IPS DF 6.9 (cell line): ENCODE measurements at regions not wholly inside any gene's neighbourhood (a gene's known extent, or its start where the extent isn't known, plus 50 kb on each side); places are given as distances from the start of the nearest gene placed in this dataset.

Source experiments
- DNase-seq: peaks from one replicate; pipeline ENCODE4 v3.0.0-alpha.2; 2013; ENCODE audit warnings: low read depth, low spot score
- H3K27ac ChIP-seq: one replicate; pipeline ENCODE4 v1.5.1; 2013; ENCODE audit warnings: low read length, control low read depth
- H3K27me3 ChIP-seq: 2 replicates; pipeline ENCODE4 v1.6.1; 2013; ENCODE audit warnings: mild to moderate bottlenecking, low read length; ENCODE audit not compliant: control insufficient read depth, insufficient read depth
- H3K36me3 ChIP-seq: 2 replicates; pipeline ENCODE4 v1.6.1; 2013; ENCODE audit warnings: low read length; ENCODE audit not compliant: control insufficient read depth, insufficient read depth
- H3K4me1 ChIP-seq: 2 replicates; pipeline ENCODE4 v1.6.1; 2013; ENCODE audit warnings: low read length; ENCODE audit not compliant: control insufficient read depth, insufficient read depth
- H3K4me3 ChIP-seq: 2 replicates; pipeline ENCODE4 v1.5.1; 2013; ENCODE audit warnings: mild to moderate bottlenecking, low read length
- H3K9me3 ChIP-seq: 2 replicates; pipeline ENCODE4 v1.6.1; 2013; ENCODE audit warnings: low read length, inconsistent platforms; ENCODE audit not compliant: control insufficient read depth, insufficient read depth
- WGBS: extraction: QIAGEN DNeasy Blood & Tissue Kit; methylation state at CpG from one replicate; pipeline ENCODE4 v1.1.7; 2013; ENCODE audit warnings: mixed read lengths, missing lambda C conversion rate; ENCODE audit not compliant: insufficient read length, insufficient coverage; 5-methylcytosine and 5-hydroxymethylcytosine counted together

DNA sequence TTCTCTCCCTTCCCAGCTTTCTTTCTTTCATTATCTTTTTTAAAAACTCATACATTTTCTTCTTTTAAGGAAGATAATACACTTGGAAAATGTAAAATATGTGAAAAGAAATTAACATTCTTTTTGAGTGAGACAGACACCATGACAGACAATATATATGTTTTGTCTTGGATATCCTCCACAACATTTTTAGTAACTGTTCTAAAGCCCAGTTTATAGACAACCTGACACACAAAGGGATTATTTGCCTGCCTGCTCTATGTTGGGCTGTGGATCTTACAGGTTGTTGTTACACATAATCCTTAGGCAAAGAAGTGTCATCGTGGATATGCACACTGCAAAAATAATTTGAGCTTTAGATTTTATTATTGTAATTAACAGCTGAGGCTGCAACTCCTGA is 301.4 kb upstream of the PDGFD start:
- no peaks in the 10 kb centered on the region for H3K9me3 ChIP-seq
- H3K27me3 ChIP-seq, result no peaks in the 10 kb centered on the region
- DNase-seq, result no peak
- no CpG with 5 or more reads among the region's 1 CpG for WGBS
- H3K4me1 ChIP-seq, result no peaks in the 10 kb centered on the region
- H3K27ac ChIP-seq, result no peak overlapping the region
- H3K4me3 ChIP-seq, result no peak overlapping the region
- H3K36me3 ChIP-seq, result no peaks in the 10 kb centered on the region

DNA sequence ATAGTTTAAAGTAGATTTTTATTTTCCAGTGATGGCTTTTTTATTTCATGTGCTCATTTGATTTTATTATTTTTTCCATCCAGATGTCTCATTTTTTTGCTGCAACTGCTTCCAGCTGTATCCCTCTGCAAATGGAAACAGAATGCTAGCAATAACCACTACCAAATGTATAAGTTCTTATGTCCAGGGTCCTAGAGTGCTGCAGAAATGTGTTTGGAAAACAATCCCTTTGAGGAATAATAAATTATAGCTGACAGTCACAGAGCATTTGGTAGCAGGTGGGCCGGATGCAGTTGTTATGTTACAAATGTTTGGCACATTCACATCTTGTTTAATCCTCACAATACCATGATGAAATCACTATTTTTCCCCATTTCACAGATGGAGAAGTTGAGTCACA is 300.7 kb upstream of the PDGFD start:
- H3K4me3 ChIP-seq, result no peak overlapping the region
- WGBS, result no CpG with 5 or more reads among the region's 1 CpG
- no peak overlapping the region for H3K27ac ChIP-seq
- no peaks in the 10 kb centered on the region for H3K9me3 ChIP-seq
- no peaks in the 10 kb centered on the region for H3K36me3 ChIP-seq
- no peak for DNase-seq
- no peaks in the 10 kb centered on the region for H3K27me3 ChIP-seq
- no peaks in the 10 kb centered on the region for H3K4me1 ChIP-seq

DNA sequence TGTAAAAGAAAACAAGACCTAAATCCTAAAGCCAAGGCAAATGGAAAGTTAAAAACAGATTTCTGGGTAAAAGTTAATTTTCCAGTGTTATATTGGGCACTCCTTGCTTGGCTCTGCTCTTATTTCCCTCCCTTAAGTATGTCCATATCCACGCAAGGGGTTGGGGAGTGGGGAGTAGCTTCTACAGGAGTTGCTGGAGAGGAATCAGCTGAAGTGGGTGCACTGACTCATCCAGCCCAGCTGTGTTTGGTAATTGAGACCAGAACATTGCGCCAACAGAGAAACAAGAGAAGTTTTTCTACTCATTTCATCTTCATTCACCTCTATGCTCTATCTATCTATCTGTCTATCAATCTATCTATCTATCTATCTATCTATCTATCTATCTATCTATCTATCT is 298.4 kb upstream of the PDGFD start:
- Histone ChIP-seq H3K4me1 (no peaks in the 10 kb centered on the region), H3K27me3 (no peaks in the 10 kb centered on the region), H3K27ac (no peak overlapping the region), H3K36me3 (no peaks in the 10 kb centered on the region), H3K9me3 (no peaks in the 10 kb centered on the region), H3K4me3 (no peak overlapping the region)
- no CpG with 5 or more reads among the region's 2 CpGs for WGBS
- DNase-seq, result no peak

DNA sequence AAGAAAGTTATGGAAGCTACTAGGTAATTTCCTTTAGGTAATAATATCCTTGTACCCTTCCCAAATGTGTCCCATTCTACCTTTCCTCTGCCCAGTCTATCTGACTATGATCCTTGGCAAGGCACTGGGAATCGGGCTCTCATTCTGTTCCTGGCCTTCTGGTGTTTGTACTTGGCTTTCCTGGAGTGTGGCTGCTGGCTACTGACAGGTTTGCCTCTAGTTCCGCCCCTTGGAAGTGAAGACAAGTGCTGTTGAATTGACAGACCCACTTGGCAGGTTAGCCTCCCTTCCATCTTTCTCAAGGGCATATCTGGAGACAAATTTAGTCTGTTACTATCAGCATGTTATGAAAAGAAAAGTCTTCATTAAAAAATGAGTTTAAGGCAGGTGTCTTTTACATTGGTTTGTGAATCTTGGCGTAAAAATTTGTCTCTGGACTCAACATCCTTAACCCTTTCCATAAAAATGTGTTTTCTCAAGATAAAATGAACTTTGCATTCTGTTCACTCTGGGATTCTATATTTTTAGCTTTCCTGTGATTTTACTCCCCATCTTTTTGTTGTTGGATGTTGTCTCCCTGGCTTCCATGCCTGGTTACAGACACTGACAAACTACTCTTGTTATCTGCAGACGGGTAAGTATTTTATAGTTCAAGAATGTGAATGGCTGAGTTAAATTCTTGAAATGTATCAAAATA is 287.4 kb upstream of the PDGFD start:
- no CpG with 5 or more reads among the region's 4 CpGs for WGBS
- no peak overlapping the region for H3K4me3 ChIP-seq
- H3K36me3 ChIP-seq, result no peaks in the 10 kb centered on the region
- no peak for DNase-seq
- H3K9me3 ChIP-seq, result no peaks in the 10 kb centered on the region
- H3K27ac ChIP-seq, result no peak overlapping the region
- H3K4me1 ChIP-seq, result no peaks in the 10 kb centered on the region
- no peaks in the 10 kb centered on the region for H3K27me3 ChIP-seq

DNA sequence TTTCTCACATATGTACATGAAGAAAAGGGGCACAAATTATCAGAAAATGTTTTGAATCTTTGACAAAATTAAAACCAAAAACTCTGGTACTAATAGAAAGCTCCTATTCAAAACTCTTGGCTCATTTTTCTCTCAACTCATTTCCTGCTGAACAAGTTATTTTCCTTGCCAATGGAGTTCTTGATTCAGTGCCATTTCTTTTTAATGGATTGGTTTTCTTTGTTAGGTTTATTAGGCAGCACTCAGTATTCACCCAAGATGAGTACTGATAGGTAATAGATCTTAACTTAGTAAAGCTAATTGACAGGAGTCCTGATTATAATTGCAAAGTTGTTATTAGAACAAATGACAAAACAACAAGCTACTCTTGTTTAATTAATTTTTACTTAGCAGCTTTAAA is 279.4 kb upstream of the PDGFD start:
- no peaks in the 10 kb centered on the region for H3K9me3 ChIP-seq
- no peak for DNase-seq
- H3K4me3 ChIP-seq, result no peak overlapping the region
- H3K36me3 ChIP-seq, result no peaks in the 10 kb centered on the region
- no peak overlapping the region for H3K27ac ChIP-seq
- H3K4me1 ChIP-seq, result no peaks in the 10 kb centered on the region
- no peaks in the 10 kb centered on the region for H3K27me3 ChIP-seq

DNA sequence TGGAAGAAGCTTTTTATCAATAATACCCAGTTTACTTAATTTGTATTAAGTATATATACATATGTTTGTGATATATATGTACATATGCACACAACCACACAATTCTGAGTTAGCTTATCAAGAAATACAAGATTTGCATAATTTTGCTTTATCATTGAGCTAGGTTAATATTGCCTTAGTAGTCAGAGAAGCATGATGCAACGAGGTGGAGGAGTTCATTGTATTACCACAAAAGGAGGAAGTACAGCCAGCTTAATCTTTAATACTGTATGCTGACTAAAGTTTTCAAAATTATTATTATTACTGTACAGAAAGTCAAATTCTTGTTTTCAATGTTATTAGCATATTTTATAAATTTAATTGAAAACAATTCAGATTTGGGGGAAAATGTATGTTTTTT is 278.4 kb upstream of the PDGFD start:
- Histone ChIP-seq H3K4me3 (no peak overlapping the region), H3K36me3 (no peaks in the 10 kb centered on the region), H3K4me1 (no peaks in the 10 kb centered on the region), H3K27ac (no peak overlapping the region), H3K27me3 (no peaks in the 10 kb centered on the region), H3K9me3 (no peaks in the 10 kb centered on the region)
- WGBS, result no CpG with 5 or more reads among the region's 1 CpG
- no peak for DNase-seq

DNA sequence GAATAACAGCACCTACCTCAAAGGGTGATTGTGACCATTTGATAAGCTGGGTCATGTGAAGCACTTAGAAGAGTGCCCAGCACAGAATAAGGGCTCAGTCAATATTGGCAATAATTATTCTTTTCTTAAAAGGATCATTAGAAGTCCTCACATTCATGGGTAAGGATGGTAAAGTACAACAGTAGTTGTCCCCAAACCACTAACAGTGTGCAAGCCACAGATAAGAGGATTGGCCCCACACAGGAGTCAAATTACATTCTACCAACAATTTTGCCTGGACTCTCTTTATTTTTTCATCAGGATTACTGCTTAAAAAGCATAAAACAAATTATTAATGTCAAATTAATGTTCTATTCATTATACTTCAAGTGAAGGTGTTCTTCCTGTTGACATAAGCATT is 271.5 kb upstream of the PDGFD start:
- no peak for DNase-seq
- no peak overlapping the region for H3K27ac ChIP-seq
- no peaks in the 10 kb centered on the region for H3K27me3 ChIP-seq
- no peaks in the 10 kb centered on the region for H3K9me3 ChIP-seq
- H3K4me3 ChIP-seq, result no peak overlapping the region
- no peaks in the 10 kb centered on the region; the same call in 1 of the 2 replicates for H3K4me1 ChIP-seq
- H3K36me3 ChIP-seq, result no peaks in the 10 kb centered on the region

DNA sequence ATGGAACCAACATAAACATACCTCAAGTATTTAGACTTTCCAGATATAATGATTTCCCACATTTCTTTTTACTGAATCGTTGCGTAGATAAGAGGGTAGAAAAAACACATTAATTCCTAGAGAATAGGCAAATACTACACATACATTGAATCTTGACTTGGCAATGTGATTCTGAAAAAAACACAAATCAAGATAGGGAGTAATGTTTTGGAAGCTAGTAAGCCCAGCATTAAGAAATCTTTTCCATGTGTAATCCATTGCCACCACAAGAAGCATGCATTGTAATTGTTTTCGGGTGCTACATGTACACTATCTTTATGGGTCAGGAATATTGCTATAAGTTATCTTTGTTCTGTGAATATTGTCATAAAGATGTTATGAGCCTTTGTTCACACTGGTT is 269.8 kb upstream of the PDGFD start:
- no peak for DNase-seq
- no peaks in the 10 kb centered on the region for H3K36me3 ChIP-seq
- H3K4me3 ChIP-seq, result no peak overlapping the region
- H3K9me3 ChIP-seq, result no peaks in the 10 kb centered on the region
- H3K4me1 ChIP-seq, result no peaks in the 10 kb centered on the region; the same call in 1 of the 2 replicates
- WGBS, result no CpG with 5 or more reads among the region's 3 CpGs
- no peak overlapping the region for H3K27ac ChIP-seq
- no peaks in the 10 kb centered on the region for H3K27me3 ChIP-seq

DNA sequence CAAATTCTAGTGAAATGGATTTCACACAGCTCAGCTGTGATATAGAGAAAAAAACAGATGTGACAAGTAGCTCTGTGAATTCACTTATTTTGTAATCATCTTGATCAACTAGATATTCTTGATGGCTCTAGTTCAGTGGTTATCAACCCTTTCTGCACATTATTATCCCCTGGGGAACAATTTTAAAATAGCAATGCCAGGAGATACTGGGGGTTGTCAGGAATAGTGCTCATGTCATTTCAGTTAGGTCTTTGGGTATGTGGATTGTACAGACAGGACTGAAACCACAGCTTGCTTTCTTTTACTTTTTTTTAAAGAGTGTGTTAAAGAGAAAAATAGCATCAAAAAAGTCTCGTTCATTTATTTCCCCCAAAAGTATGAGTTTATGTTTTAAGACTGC is 269.0 kb upstream of the PDGFD start:
- Histone ChIP-seq H3K36me3 (no peaks in the 10 kb centered on the region), H3K4me1 (no peaks in the 10 kb centered on the region; the same call in 1 of the 2 replicates), H3K9me3 (no peaks in the 10 kb centered on the region), H3K4me3 (no peak overlapping the region), H3K27ac (no peak overlapping the region), H3K27me3 (no peaks in the 10 kb centered on the region)
- DNase-seq, result no peak
- WGBS, result no CpG with 5 or more reads among the region's 1 CpG

DNA sequence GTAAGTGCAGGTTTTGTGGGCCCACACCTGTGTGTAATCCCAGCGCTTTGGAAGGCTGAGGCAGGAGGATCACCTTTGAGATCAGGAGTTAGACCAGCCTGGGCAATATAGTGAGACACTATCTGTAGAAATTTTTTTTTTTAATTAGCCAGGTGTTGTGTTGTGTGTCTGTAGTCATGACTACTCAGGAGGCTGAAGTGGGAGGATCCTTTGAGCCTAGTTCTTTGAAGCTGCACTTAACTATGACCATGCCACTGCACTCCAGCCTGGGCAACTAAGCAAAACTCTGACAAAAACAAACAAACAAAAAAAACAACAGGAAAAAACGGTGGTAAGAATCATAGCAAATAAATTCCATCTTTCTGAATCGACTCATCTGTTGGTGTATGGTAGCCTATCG is 268.6 kb upstream of the PDGFD start:
- Histone ChIP-seq H3K4me1 (no peaks in the 10 kb centered on the region; the same call in 1 of the 2 replicates), H3K27me3 (no peaks in the 10 kb centered on the region), H3K27ac (no peak overlapping the region), H3K9me3 (no peaks in the 10 kb centered on the region), H3K36me3 (no peaks in the 10 kb centered on the region), H3K4me3 (no peak overlapping the region)
- WGBS, result no CpG with 5 or more reads among the region's 4 CpGs
- DNase-seq, result no peak

DNA sequence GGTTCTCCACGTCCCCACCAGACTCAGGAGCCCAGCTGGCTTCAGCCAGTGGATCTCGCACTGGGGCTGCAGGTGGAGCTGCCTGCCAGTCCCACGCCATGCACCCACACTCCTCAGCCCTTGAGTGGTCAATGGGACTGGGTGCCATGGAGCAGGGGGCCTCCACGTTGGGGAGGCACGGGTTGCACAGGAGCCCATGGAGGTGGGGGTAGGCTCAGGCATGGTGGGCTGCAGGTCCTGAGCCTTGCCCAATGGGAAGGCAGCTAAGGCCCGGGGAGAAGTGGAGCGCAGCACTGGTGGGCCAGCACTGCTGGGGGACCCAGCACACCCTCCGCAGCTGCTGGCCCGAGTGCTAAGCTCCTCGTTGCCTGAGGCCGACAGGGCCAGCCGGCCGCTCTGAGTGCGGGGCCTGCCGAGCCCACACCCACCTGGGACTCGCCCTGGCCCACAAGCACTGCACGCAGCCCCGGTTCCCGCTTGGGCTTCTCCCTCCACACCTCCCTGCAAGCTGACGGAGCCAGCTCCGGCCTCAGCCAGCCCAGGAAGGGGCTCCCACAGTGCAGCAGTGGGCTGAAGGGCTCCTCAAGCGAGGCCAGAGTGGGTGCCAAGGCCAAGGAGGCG is 258.5 kb upstream of the PDGFD start:
- Histone ChIP-seq H3K4me3 (no peak overlapping the region), H3K9me3 (no peaks in the 10 kb centered on the region), H3K4me1 (no peaks in the 10 kb centered on the region), H3K27ac (no peak overlapping the region), H3K36me3 (no peaks in the 10 kb centered on the region; the same call in 1 of the 2 replicates), H3K27me3 (no peaks in the 10 kb centered on the region)
- no peak for DNase-seq
- WGBS, result no CpG with 5 or more reads among the region's 23 CpGs
